ENCODE measurements at regions not wholly inside any gene's neighbourhood (a gene's known extent, or its start where the extent isn't known, plus 50 kb on each side); places are given as distances from the start of the nearest gene placed in this dataset.

GRCh38 chr18:65049586-65049985 lies 701.2 kb upstream of the CDH7 start:
- no peak for DNase-seq (ENCODE audit: low spot score)
- Histone ChIP-seq H3K79me2 (no peaks in the 10 kb centered on the region), H3K9me3 (ENCODE audit: low read depth) (no peaks in the 10 kb centered on the region), H3K9me2 (replicated peaks; ENCODE audit: insufficient read depth) (no peaks in the 10 kb centered on the region), H3K27me3 (no peaks in the 10 kb centered on the region), H4K20me1 (ENCODE audit: insufficient read depth, poor library complexity, severe bottlenecking) (no peaks in the 10 kb centered on the region), H3K4me2 (no peak overlapping the region), H2AFZ (no peak overlapping the region), H3K4me1 (ENCODE audit: insufficient read depth) (no peaks in the 10 kb centered on the region), H3K36me3 (replicated peaks; ENCODE audit: insufficient read depth, low read depth) (no peaks in the 10 kb centered on the region), H3K27ac (no peak overlapping the region), H3K4me3 (no peak overlapping the region)
- WGBS (ENCODE audit: low lambda C conversion rate, missing lambda C conversion rate) = 78% methylated on average over 3 of the region's 3 CpGs
- TF ChIP-seq EZH2phosphoT487 (IDR thresholded peaks at IDR 0.05; ENCODE audit: low read depth, severe bottlenecking, unreplicated experiment) = no peak
- TF ChIP-seq CTCF (IDR thresholded peaks at IDR 0.05; ENCODE audit: poor library complexity) = no peak
- TF ChIP-seq EZH2 (IDR thresholded peaks at IDR 0.05; ENCODE audit: borderline replicate concordance) = no peak

GRCh38 chr18:65039578-65039977 lies 711.2 kb upstream of the CDH7 start:
- Histone ChIP-seq H3K4me2 (no peak overlapping the region), H4K20me1 (ENCODE audit: insufficient read depth, poor library complexity, severe bottlenecking) (no peaks in the 10 kb centered on the region), H3K27me3 (no peaks in the 10 kb centered on the region), H3K79me2 (no peaks in the 10 kb centered on the region), H3K9me3 (ENCODE audit: low read depth) (no peaks in the 10 kb centered on the region), H3K4me3 (no peak overlapping the region), H3K27ac (no peak overlapping the region), H3K4me1 (ENCODE audit: insufficient read depth) (no peaks in the 10 kb centered on the region), H3K9me2 (replicated peaks; ENCODE audit: insufficient read depth) (no peaks in the 10 kb centered on the region), H2AFZ (no peak overlapping the region), H3K36me3 (replicated peaks; ENCODE audit: insufficient read depth, low read depth) (no peaks in the 10 kb centered on the region)
- TF ChIP-seq EZH2 (IDR thresholded peaks at IDR 0.05; ENCODE audit: borderline replicate concordance) = no peak
- TF ChIP-seq EZH2phosphoT487 (IDR thresholded peaks at IDR 0.05; ENCODE audit: low read depth, severe bottlenecking, unreplicated experiment) = no peak
- no peak for TF ChIP-seq CTCF (IDR thresholded peaks at IDR 0.05; ENCODE audit: poor library complexity)
- no peak for DNase-seq (ENCODE audit: low spot score)
- WGBS (ENCODE audit: low lambda C conversion rate, missing lambda C conversion rate) = 78% methylated on average over 4 of the region's 4 CpGs

- no peaks in the 10 kb centered on the region for H3K36me3 ChIP-seq (replicated peaks; ENCODE audit: insufficient read depth, low read depth)
- no peaks in the 10 kb centered on the region for H3K27me3 ChIP-seq
- H4K20me1 ChIP-seq (ENCODE audit: insufficient read depth, poor library complexity, severe bottlenecking) = no peaks in the 10 kb centered on the region
- DNase-seq (ENCODE audit: low spot score) = no peak
- TF ChIP-seq EZH2phosphoT487 (IDR thresholded peaks at IDR 0.05; ENCODE audit: low read depth, severe bottlenecking, unreplicated experiment) = no peak
- no peak for TF ChIP-seq EZH2 (IDR thresholded peaks at IDR 0.05; ENCODE audit: borderline replicate concordance)
- TF ChIP-seq CTCF (IDR thresholded peaks at IDR 0.05; ENCODE audit: poor library complexity) = no peak
- no peaks in the 10 kb centered on the region for H3K79me2 ChIP-seq
- no peak overlapping the region for H3K4me3 ChIP-seq
- H2AFZ ChIP-seq = no peak overlapping the region
- H3K4me2 ChIP-seq = no peak overlapping the region
- H3K27ac ChIP-seq = no peak overlapping the region
- no peaks in the 10 kb centered on the region for H3K9me2 ChIP-seq (replicated peaks; ENCODE audit: insufficient read depth)
- no peaks in the 10 kb centered on the region for H3K9me3 ChIP-seq (ENCODE audit: low read depth)
- 75% methylated on average over 3 of the region's 3 CpGs for WGBS (ENCODE audit: low lambda C conversion rate, missing lambda C conversion rate)
- H3K4me1 ChIP-seq (ENCODE audit: insufficient read depth) = no peaks in the 10 kb centered on the region
These were observed 715.1 kb upstream of the CDH7 start for GRCh38 chr18:65035701-65036100.

- no peak overlapping the region for H3K27ac ChIP-seq
- no peak overlapping the region for H3K4me2 ChIP-seq
- H2AFZ ChIP-seq = no peak overlapping the region
- DNase-seq (ENCODE audit: low spot score) = no peak
- H4K20me1 ChIP-seq (ENCODE audit: insufficient read depth, poor library complexity, severe bottlenecking) = no peaks in the 10 kb centered on the region
- no peaks in the 10 kb centered on the region for H3K9me2 ChIP-seq (replicated peaks; ENCODE audit: insufficient read depth)
- H3K9me3 ChIP-seq (ENCODE audit: low read depth) = no peaks in the 10 kb centered on the region
- TF ChIP-seq CTCF (IDR thresholded peaks at IDR 0.05; ENCODE audit: poor library complexity) (no peak), EZH2 (IDR thresholded peaks at IDR 0.05; ENCODE audit: borderline replicate concordance) (no peak), EZH2phosphoT487 (IDR thresholded peaks at IDR 0.05; ENCODE audit: low read depth, severe bottlenecking, unreplicated experiment) (no peak)
- 78% methylated on average over 2 of the region's 2 CpGs for WGBS (ENCODE audit: low lambda C conversion rate, missing lambda C conversion rate)
- H3K79me2 ChIP-seq = no peaks in the 10 kb centered on the region
- no peaks in the 10 kb centered on the region for H3K27me3 ChIP-seq
- H3K36me3 ChIP-seq (replicated peaks; ENCODE audit: insufficient read depth, low read depth) = no peaks in the 10 kb centered on the region
- H3K4me3 ChIP-seq = no peak overlapping the region
- no peaks in the 10 kb centered on the region for H3K4me1 ChIP-seq (ENCODE audit: insufficient read depth)
These were observed 725.1 kb upstream of the CDH7 start for GRCh38 chr18:65025756-65026155.

Measured in hepatocyte (in vitro differentiated cells).